ENCODE measurements at regions not wholly inside any gene's neighbourhood (a gene's known extent, or its start where the extent isn't known, plus 50 kb on each side); places are given as distances from the start of the nearest gene placed in this dataset.
"Not testable (repeated sequence)": the region's sequence is repeated elsewhere in the genome, so short reads cannot be mapped to it uniquely, and the experiment has no call there.

DNA sequence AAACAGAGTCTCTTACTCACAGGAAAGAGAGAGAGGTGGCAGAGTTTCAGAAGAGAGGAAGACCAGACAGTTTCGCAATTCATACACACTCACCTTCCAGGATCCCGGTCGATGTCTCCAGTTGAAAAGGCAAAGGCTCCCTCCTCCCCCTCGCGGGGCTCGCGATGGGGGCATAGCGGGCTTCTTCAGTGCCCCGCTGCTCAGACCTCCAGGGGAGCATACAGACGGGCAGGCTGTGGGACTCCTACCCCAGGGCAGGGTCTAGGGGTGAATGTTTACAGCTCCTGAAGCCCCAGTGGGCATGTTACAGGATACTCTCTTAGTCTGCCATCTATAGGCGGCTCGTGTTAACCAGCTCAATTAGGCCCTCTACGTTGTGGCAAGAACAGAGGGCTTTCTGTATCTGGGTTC is 139.2 kb downstream of the SLITRK5 start:
- DNase-seq (ENCODE audit: low spot score), result no peak
- TF ChIP-seq, protein P1, sequence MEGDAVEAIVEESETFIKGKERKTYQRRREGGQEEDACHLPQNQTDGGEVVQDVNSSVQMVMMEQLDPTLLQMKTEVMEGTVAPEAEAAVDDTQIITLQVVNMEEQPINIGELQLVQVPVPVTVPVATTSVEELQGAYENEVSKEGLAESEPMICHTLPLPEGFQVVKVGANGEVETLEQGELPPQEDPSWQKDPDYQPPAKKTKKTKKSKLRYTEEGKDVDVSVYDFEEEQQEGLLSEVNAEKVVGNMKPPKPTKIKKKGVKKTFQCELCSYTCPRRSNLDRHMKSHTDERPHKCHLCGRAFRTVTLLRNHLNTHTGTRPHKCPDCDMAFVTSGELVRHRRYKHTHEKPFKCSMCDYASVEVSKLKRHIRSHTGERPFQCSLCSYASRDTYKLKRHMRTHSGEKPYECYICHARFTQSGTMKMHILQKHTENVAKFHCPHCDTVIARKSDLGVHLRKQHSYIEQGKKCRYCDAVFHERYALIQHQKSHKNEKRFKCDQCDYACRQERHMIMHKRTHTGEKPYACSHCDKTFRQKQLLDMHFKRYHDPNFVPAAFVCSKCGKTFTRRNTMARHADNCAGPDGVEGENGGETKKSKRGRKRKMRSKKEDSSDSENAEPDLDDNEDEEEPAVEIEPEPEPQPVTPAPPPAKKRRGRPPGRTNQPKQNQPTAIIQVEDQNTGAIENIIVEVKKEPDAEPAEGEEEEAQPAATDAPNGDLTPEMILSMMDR (IDR thresholded peaks at IDR 0.05; ENCODE audit: unreplicated experiment), result no peak
- no peaks in the 10 kb centered on the region for H3K4me1 Mint-ChIP-seq (ENCODE audit: unreplicated experiment)
- H3K27ac Mint-ChIP-seq (ENCODE audit: unreplicated experiment), result no peak overlapping the region
- no peak overlapping the region for H3K4me3 Mint-ChIP-seq (ENCODE audit: unreplicated experiment)
- H3K27me3 Mint-ChIP-seq (ENCODE audit: unreplicated experiment), result no peaks in the 10 kb centered on the region
- no peaks in the 10 kb centered on the region for H3K36me3 Mint-ChIP-seq (ENCODE audit: low read depth, unreplicated experiment)
- no peaks in the 10 kb centered on the region for H3K9me3 Mint-ChIP-seq (ENCODE audit: unreplicated experiment)

DNA sequence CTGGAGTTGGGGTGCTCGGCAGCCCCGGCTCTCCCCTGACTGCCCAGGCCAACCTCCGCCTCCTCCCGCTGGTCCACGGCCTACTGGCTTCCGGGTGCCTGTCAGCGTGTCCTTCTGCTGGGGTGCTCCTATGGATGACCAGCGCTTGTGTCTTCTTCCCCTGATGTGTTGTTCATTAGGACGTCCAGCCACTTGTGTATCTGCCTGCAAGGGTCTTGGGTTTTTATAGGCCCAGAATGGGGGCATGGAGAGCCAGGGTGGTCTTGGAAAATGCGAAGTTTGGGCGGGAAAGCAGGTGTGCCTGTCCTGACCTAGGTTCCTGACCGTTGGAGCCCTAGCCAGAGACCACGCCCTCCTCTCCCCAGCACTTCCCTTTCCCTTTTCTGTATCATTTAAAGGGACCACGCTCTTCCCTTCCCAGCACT is 139.8 kb downstream of the SLITRK5 start:
- no peak for DNase-seq (ENCODE audit: low spot score)
- no peaks in the 10 kb centered on the region for H3K9me3 Mint-ChIP-seq (ENCODE audit: unreplicated experiment)
- no peak overlapping the region for H3K4me3 Mint-ChIP-seq (ENCODE audit: unreplicated experiment)

DNA sequence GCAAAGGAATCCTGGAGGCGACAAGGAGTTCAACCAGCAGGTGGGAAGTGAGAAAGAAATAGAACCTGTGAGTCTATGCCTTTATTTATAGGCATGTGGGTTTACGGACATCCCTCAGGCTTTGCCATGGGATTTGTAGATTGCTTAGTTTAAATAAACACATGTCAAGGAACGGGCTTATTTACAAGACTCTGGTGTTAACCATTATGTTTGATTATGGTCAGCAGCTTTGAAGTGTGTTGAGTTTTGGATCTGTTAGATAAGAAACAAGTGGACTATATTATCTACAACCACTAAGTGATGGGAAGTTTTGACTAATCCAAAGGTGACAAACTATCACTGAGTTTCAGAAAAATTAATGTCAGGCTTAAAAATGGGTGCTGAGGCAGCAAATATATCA is 143.2 kb downstream of the SLITRK5 start:
- Mint-ChIP-seq H3K36me3 (ENCODE audit: low read depth, unreplicated experiment) (no peaks in the 10 kb centered on the region), H3K4me3 (ENCODE audit: unreplicated experiment) (no peak overlapping the region), H3K27ac (ENCODE audit: unreplicated experiment) (no peak overlapping the region), H3K9me3 (ENCODE audit: unreplicated experiment) (no peaks in the 10 kb centered on the region), H3K27me3 (ENCODE audit: unreplicated experiment) (no peaks in the 10 kb centered on the region), H3K4me1 (ENCODE audit: unreplicated experiment) (no peaks in the 10 kb centered on the region)
- TF ChIP-seq, protein P1 (IDR thresholded peaks at IDR 0.05; ENCODE audit: unreplicated experiment), result no peak
- no peak for DNase-seq (ENCODE audit: low spot score)

More for the DNA sequence above, 139.8 kb downstream of the SLITRK5 start:
- Mint-ChIP-seq H3K27me3 (ENCODE audit: unreplicated experiment) (no peaks in the 10 kb centered on the region), H3K4me1 (ENCODE audit: unreplicated experiment) (no peaks in the 10 kb centered on the region), H3K36me3 (ENCODE audit: low read depth, unreplicated experiment) (no peaks in the 10 kb centered on the region), H3K27ac (ENCODE audit: unreplicated experiment) (no peak overlapping the region)
- TF ChIP-seq, protein P1 (IDR thresholded peaks at IDR 0.05; ENCODE audit: unreplicated experiment), result no peak

DNA sequence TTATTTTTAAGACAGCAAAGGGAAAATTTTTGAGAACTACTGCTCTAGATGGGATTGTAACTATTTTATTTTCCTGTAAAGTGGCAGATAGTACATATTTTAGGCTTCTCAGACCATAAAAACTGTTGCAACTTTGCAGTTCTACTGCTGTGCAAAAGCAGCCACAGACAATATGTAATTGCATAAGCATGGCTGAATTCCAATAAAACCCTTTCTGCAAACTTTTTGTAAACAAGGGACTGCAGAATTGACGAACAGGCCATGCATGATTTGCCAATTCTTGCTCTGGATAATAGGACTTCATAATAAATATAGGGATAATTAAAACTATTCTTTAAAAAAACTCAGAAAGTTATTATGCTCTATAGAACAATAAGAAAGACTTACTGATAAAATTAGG is 149.1 kb downstream of the SLITRK5 start:
- Mint-ChIP-seq H3K27me3 (ENCODE audit: unreplicated experiment) (no peaks in the 10 kb centered on the region), H3K27ac (ENCODE audit: unreplicated experiment) (no peak overlapping the region), H3K36me3 (ENCODE audit: low read depth, unreplicated experiment) (no peaks in the 10 kb centered on the region), H3K4me3 (ENCODE audit: unreplicated experiment) (no peak overlapping the region), H3K4me1 (ENCODE audit: unreplicated experiment) (no peaks in the 10 kb centered on the region), H3K9me3 (ENCODE audit: unreplicated experiment) (no peaks in the 10 kb centered on the region)
- no peak for DNase-seq (ENCODE audit: low spot score)
- TF ChIP-seq, protein P1 (IDR thresholded peaks at IDR 0.05; ENCODE audit: unreplicated experiment), result no peak

DNA sequence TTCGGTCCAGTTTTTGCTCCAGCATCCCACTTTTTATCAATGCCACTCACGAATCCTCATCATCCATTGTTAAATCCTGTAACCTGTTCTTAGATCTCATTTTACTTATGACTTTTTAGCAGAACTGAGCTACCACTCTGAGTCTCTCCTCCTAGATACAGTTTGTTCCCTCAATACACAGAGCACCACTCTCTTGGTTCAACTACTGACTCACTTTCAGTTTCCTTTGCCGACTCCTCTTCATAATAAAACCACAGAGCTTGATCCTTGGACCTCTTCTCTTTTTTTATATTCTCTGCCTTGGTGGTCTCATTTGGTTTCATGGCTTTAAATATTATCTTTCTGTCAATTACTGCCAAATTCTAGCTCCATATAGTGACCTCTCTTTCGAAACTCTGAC is 150.3 kb downstream of the SLITRK5 start:
- H3K27me3 Mint-ChIP-seq (ENCODE audit: unreplicated experiment), result no peaks in the 10 kb centered on the region
- no peak for DNase-seq (ENCODE audit: low spot score)
- H3K9me3 Mint-ChIP-seq (ENCODE audit: unreplicated experiment), result no peaks in the 10 kb centered on the region
- H3K4me3 Mint-ChIP-seq (ENCODE audit: unreplicated experiment), result no peak overlapping the region
- no peak overlapping the region for H3K27ac Mint-ChIP-seq (ENCODE audit: unreplicated experiment)
- H3K36me3 Mint-ChIP-seq (ENCODE audit: low read depth, unreplicated experiment), result no peaks in the 10 kb centered on the region
- TF ChIP-seq, protein P1 (IDR thresholded peaks at IDR 0.05; ENCODE audit: unreplicated experiment), result no peak
- no peaks in the 10 kb centered on the region for H3K4me1 Mint-ChIP-seq (ENCODE audit: unreplicated experiment)

DNA sequence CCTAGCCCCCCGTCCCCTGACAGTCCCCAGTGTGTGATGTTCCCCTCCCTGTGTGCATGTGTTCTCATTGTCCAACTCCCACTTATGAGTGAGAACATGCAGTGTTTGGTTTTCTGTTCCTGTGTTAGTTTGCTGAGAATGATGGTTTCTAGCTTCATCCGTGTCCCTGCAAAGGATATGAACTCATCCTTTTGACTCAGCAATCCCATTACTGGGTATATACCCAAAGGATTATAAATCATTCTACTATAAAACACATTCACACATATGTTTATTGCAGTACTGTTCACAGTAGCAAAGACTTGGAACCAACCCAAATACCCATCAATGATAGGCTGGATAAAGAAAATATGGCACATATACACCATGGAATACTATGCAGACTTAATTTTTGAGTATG is 155.1 kb downstream of the SLITRK5 start:
- not testable (repeated sequence) for H3K9me3 Mint-ChIP-seq (ENCODE audit: unreplicated experiment); H3K4me3 Mint-ChIP-seq (ENCODE audit: unreplicated experiment); H3K36me3 Mint-ChIP-seq (ENCODE audit: low read depth, unreplicated experiment); H3K27me3 Mint-ChIP-seq (ENCODE audit: unreplicated experiment); H3K27ac Mint-ChIP-seq (ENCODE audit: unreplicated experiment); DNase-seq (ENCODE audit: low spot score); H3K4me1 Mint-ChIP-seq (ENCODE audit: unreplicated experiment)
